Medulla oblongata (tissue), 1 donor: ENCODE measurements at regions not wholly inside any gene's neighbourhood (a gene's known extent, or its start where the extent isn't known, plus 50 kb on each side); places are given as distances from the start of the nearest gene placed in this dataset.

ENCODE experiments used
- DNase-seq: peaks from one replicate; pipeline ENCODE4 v3.0.0-alpha.2; 2015; ENCODE audit errors: extremely low spot score

DNA sequence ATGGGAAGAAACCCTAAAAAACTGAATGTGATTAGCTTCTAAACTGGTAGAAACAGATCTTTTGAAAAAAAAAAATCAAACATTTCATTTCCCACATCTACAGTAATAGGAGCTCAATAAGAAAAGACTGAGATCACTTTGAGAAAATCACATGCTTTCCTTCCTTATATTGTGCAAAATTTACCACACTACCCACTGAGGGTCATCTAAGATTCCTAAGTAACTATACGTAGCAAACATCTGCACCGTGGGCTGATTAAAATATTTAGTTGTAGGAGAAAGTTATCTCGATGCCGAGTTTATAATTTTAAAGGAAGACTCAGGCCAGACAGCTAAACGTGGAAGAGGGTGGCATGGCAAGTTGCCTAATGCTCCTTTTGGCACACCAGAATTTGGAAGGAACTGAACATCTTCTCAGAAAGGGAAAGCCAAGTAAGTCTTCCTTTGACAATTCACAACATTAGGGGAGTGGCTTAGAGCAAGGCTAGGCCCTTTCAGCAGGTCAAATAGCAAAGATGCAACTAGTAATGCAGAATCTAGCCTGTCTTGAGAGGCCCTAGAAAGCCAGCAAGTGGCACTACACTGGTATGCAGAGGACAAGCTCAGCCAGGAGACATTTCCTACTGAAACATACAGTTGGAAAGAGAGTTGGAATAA is 128.0 kb downstream of the TMA16 start:
- DNase-seq = no peak

DNA sequence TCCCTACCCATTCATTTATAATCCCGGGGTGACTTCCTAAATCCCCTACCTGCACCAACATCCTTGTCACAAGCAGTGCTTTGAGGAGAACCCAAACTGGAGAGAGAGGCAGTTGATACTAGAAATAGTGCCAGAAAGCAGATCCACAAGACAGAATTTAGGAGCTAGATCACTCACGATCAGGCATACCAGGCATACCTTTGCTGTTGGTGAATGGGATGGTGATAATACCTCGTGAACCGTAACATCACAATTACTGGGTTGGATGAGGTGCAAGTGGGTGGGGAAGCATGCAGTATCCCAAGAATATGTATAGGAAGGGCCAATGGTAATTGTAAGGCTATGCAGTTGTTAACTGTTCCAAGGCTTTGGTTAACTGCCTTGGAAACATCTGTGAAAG is 129.3 kb downstream of the TMA16 start:
- DNase-seq = no peak

DNA sequence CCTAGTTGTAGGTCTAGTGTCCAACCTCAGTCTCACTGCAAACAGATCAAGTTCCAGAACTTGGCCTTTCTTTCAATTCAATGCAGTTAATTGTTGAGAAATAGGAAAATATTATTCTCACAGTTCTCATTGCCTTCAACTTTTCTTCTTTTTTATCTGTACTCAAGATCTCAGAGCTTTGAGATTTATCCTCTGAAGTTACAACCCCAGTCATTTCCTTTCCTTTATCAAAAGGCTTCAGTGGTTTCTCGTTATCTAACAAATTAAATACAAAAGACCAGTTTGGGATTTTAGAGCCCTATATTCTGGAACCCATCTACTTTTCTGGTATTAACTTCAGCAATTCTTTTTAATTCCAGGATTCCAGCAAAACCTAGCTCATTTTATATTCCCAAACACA is 130.2 kb downstream of the TMA16 start:
- no peak for DNase-seq

DNA sequence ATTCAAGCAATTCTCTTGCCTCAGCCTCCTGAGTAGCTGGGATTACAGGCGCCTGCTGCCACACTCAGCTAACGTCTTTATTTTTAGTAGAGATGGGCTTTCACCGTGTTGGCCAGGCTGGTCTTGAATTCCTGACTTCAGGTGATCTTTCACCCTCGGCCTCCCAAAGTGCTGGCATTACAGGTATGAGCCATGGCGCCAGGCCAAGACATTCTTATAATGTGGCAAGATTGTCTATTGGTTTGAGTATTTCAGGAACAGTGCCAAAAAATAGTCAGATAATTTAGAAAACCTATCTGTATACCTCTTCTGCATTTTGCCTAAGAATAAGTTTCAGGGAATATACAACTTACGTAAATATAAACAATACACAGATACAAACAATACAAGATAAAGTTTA is 136.8 kb downstream of the TMA16 start:
- DNase-seq = no peak

DNA sequence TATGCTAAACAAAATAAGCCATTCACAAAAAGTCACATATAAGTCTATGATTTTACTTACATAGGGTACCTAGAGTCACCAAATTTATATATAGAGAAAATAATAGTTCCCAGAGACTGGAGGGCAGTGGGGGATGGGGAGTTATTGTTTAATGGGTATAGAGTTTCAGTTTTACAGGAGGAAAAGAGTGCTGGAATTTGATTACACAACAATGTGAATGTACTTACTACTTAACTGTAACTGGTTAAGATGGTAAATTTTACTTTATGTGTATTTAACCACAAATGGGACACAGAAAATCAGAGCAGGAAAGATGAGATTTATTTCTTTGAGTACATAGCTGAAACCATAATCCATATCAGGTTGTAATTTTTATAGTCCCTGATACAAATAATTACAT is 144.4 kb downstream of the TMA16 start:
- no peak for DNase-seq

DNA sequence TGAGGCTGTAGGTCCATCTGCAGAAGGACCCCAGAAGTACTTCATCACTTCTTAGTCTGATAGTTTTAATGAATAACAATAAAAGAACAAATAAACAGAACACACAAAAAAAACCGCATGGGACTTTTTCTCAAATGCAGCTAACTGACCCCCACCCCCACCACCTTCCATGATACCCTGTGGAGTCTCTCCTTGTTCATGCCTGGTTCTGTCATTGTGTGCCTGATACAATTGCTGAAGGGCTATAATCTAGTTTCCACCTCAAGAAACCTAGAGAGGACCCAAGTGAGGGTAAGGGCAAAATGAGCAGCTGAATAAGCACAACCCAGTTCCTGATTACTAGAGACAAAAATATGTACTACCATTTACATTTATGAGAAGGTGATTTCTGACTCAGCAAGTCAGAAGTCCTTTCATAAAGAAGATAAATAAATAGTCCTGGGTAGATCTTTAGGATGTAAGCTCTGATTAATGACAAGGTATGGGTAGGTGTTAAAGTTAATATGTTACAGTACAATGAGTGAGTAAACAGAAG is 155.1 kb downstream of the TMA16 start:
- DNase-seq = no peak

DNA sequence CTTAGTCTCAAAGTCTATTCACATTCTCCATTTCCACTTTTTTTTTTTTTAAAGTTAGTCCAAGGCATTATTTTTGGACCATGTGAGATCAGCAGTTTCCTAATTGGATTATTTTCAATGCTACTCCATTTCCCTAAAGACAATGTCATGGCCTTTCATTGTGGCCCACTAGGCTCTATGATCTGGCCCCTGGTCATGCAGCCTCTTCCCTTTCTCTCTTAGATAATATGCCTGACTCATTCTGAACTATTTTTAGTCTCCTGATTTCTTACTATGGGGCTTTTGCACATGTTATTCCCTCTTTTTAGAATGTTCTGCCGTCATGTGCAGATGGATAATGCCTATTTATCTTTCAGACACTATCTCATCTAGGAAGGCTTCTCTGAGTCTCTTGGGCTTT is 157.3 kb downstream of the TMA16 start:
- DNase-seq = no peak

DNA sequence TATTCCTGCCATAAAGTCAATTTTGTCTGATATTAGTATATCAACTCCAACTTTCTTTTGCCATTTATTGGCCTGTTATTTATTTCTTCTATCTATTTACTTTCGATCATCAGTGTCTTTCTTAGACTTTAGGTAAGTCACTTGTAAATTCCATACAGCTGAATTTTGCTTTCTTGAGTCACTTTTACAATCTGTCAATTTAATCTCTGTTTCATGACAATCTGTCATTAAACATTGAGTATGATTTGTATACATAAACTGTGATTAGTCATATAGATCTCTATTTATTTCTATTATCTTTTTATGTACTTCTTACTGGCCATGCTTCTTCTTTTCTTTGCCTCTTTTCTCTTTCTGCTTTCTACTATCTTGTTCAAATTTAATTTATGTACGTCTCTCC is 160.1 kb downstream of the TMA16 start:
- DNase-seq = no peak

DNA sequence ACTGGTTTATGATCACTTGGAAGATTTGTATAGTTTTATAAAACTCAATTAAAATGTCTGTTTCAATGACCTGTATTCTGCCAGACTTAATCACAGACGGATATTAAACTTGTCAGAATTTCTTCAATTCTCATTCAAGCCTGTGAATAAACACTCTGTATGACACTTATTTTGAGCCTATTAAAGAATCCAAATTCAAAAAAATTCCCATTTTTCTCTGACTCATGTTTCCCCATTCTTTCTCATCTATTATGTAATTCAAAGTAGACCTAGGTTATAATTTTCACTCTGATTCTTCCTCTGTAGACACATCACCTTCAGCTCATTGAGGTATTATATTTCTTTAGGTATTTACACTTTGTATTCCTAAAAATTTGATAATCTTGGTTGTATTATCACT is 166.1 kb downstream of the TMA16 start:
- no peak for DNase-seq

DNA sequence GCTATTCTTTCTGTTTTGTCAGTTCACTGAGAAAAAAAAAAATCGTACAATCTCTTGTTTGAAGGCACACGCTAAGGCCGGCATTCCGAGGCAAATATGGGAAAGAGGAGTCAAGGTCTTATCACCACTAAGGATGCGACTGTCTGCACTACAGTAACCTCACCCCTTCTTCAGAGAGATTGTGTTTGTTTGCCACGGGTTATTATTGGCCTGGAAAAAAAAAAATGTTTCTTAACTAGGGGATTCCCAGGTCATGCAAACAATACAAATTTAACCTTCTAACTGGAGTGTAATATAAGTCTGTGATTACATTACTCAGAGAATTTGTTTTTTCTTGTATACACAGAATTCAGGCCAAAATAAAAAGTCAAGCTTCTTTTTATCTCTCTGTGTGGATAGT is 168.3 kb downstream of the TMA16 start:
- no peak for DNase-seq

DNA sequence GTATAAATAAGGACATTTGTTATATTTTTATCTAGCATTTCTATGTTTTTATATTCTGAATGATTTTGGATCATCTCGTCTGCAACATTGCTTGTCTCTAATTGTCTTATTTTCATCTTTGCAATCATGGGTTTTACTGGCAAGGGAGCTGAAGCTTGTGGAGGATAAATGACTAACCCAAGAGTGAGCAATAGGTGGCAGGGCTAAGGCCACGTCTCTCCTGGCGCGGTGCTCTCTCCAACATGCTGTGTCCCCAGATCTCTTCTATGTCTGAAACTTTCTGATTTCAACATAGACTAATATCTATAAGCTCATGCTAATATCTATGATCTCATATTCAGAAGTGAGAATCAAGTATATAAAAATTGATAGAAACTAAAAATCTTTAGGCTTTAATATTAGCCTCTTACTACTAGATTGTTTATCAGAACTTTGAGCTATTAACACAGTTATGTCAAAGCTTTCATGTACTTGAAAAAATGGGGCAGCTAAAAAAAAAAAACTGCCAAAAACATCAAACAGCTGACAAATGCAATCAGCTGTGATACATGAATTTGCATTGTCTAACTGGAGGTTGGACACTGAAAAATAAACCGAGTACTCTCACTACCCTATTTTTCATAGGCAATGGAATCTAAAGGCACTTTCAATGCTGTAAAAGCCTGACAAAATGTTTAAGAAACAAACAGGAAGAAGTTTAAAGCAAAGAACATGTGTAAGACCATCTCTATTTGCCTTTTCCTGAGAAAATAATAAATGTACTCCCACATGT is 169.2 kb downstream of the TMA16 start:
- DNase-seq = peak; percentile 12

DNA sequence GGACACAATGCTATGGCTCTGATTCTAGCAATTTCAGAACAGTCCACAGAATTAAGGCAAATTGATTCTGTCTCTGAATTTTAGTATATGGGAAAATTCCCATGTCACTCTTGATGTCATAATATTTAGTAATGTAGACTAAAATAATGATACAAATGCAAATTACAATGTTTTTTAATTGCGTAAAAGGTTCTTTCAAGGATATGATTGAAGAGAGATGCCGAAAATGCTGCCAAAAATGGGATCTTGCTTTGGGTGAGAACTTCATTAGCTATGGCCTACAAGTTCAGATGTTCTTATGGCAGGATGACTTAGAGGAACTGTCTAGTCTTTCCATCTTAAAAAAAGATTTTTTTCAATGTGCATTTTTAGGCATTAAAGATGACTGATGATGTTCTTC is 170.6 kb downstream of the TMA16 start:
- DNase-seq = no peak

DNA sequence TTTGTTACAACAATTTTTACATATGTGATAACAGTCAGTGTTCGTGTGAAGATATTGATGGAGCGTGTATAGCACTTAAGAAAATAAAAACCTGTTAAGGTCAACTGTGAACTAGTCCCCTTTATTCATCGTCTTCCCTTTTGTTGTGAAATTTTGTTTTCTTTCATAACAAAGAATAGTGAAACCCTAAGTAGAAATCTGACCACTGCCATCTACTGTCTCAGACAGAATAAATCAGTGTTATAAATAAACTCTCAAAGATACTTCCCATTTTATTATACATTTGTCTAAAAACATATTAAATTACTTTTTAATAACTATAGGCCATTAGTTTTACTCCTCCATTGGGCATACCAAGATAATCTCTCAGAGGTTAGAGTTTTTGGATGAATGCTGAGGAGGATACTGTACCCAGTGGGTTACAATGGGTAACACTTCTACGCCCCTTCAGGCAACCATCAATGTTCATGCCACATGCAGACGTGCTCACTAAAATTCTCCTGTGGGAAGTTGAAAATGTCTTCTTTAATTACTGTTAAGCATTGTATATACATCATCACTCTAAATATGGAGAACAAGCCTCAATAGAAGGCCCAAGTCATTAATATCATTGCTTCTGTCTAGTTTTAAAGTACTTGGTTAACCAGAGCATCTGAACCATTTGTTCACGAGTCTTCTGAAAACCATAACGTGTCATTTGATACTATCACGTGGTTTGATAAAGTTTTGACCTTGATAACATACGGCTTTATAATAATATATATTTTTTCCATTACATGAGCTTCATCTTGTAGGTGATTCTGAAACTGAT is 171.2 kb downstream of the TMA16 start:
- peak; percentile 10 for DNase-seq

DNA sequence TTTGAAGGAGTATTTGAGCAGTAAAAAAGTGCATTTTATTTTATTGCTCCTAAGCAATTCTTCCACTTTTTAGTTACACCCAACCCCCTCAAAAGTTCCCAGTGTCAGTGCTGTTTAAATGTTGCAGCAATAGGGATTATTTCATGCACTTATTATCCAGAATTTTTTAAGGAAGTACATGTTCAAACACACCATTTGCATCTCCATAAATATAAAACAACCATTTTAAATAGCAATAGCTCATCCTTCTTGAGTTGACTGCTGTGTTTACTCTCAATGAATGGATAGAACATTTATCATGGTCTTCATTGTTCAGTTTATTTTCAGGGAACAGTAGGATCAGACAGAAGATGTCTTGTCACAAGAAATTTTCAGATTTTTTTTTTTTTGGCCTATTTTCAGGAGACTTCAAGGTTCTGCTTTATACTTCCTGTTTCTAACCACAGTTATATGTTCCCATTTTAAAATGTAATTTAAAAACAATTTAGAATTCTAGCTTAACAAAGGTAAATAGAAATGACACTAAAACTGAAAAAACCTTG is 171.9 kb downstream of the TMA16 start:
- no peak for DNase-seq

DNA sequence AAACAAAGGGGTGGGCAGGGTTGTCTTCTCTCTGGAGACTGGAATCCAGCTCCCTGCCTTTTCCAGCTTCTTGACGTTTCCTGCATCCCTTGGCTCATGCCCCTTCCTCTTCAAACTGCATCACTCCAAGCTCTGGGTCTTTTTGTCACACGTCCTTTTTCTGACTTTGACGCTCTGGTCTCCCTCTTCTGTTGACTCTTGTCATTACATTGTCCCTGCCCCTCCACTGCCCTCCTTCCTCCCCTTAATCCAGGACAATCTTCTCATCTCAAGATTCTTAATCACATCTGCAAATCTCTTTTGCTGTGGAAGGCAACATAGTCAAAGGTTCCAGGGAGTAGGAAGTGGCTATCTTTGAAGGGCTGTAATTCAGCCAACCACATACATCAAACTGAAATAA is 178.3 kb downstream of the TMA16 start:
- DNase-seq = no peak

DNA sequence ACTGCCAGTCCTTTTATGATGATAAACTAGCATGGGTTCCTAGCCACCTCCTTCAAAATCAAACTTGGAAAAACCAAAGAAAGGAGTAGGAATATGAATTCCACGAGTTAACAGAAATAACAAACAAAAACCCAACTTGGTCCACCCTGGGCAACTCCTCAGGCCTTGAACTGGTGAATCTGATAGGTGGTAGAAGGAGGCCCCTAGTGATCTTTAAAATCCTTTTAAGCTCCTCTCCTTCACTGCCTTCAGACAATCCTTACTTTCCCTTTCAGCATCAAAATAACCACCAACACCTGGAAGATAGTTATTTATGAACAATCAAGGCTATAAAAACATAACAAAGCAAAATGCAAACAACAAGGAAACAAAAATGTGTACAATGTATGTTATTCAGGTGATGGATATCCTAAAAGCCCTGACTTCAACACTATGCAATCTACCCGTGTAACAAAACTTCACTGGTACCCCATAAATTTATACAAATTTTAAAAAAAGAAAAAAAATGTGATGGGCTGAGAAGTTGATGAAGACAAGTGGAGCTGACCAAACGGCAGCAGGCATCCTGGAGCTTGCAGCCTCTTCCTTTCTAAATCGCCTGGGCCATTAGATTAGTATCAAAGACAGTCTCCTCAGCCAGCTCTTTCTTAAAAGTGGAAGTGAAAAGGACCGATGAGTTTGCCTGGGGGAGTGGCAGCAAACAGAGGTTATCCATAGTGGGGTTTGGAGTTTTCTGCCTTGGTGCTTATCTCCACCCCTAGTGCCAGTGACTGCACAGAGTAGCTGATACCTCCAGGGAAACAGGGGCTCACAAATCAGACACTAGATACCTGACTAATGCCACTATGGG is 179.6 kb downstream of the TMA16 start:
- DNase-seq = peak; percentile 12

DNA sequence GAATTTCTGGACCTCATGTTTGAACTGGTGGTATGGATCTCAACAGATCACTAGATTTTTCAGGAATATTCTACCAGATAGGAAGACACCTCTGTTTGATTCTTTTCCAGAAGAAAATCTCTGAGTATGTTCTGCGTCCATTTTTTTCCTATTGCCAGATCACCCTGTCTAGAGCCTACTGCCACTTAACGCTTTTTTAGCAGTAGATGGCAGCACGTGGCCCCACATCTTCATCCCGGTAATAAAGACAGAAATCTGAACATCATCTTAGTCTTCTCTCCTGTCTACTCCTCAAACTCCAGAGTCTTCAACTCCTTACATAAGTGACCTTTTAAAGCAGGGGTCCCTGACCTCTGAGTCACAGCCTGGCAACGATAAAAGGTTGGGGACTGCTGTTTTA is 184.7 kb downstream of the TMA16 start:
- DNase-seq = no peak

DNA sequence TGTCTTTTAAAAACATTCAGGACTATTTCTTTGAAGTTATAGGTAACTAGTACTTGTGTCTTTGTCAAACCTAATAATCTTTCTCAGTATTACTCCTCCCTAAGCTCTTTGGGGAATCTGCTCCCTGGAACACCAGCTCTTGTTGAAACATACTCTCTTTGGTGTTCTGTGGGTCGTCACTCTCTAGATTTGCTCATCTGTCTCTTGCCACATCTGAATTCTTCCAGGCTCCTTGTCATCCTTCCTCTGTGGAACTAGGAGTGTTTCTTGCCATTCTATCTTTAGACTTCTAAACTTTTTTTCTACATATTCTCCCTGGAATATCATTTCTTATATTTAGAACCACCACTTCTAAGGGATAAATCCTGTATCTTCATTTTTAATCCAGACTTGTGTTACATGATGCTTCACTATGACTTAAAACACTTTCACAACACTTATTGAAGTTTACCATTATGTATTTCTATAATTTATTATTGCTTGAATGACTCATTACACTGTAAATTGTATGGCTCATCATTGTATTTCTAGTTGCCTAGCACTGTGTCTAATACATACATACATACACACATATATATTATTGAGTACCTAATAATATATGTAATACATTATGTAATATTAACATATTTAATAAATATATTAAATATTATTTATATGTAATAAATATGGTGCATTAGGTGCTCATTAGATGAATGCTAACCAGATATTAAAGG is 186.1 kb downstream of the TMA16 start:
- no peak for DNase-seq

DNA sequence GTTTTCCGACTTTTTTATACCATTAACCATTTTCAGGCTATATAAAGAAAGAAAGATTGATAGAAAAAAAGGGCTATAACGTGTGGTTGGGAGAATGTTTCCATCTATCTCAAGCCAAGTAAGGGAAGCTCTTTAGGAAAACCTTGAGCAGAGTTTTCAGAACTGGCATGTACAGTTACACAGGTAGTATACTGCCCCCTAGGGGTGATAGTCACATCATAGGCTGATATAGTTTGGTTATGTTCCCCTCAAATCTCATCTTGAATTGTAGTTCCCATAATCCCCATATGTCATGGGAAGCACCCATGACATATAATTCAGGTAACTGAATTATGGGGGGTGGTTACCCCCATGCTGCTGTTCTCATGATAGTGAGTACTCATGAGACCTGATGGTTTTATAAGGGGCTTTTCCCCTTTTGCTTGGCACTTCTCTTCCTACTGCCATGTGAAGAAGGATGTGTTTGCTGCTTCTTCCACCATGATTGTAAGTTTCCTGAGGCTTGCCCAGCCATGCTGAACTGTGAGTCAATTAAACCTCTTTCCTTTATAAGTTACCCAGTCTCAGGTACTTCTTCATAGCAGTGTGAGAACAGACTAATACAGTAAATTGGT is 186.8 kb downstream of the TMA16 start:
- DNase-seq = peak; percentile 54

DNA sequence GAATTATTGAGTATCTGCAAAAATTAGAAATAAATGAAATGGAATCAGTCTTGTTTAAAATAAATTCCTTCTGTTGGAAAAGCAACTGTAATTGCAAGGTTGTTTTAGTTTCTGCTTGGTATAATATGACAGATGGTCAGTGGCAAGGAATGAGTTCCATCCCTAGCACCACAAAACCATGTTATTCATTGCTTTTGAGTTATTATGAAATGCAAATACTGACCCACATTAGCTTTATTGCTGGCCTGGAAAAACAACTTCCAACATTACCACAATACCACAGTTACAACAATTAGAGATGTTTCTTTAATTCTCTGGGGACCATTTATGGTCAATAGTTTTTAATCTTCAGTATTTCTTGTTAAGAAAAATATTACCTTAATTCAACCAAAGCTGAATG is 194.4 kb downstream of the TMA16 start:
- DNase-seq = no peak
